ENCODE measurements at regions not wholly inside any gene's neighbourhood (a gene's known extent, or its start where the extent isn't known, plus 50 kb on each side); places are given as distances from the start of the nearest gene placed in this dataset.

- Histone ChIP-seq H3K4me1 (no peaks in the 10 kb centered on the region), H3K27ac (no peak overlapping the region), H3K27me3 (no peaks in the 10 kb centered on the region), H3K4me3 (no peak overlapping the region), H3K36me3 (no peaks in the 10 kb centered on the region), H3K9me3 (no peaks in the 10 kb centered on the region)
- intact Hi-C loops (cut with DNase I; ENCODE audit: low total_unique reads), result no loop called here
- ATAC-seq (no peak), DNase-seq (no peak)
- in situ Hi-C loops (cut with MboI; ENCODE audit: low sequenced_read_pairs in 4 of 4), result no loop called here
- TF ChIP-seq CTCF (IDR thresholded peaks at IDR 0.05 in 4 of 5, conservative IDR thresholded peaks at IDR 0.05 in 1 of 5) (no peak), POLR2A (IDR thresholded peaks at IDR 0.05) (no peak)
Measured at GRCh38 chr7:67805921-67806471, 809.4 kb downstream of the TYW1 start.

GRCh38 chr7:67807826-67808225 lies 811.2 kb downstream of the TYW1 start:
- DNase-seq (no peak), ATAC-seq (no peak)
- no peak for TF ChIP-seq POLR2A (IDR thresholded peaks at IDR 0.05)
- no peak for TF ChIP-seq CTCF (IDR thresholded peaks at IDR 0.05 in 4 of 5, conservative IDR thresholded peaks at IDR 0.05 in 1 of 5)
- no peak overlapping the region for H3K27ac ChIP-seq
- no peaks in the 10 kb centered on the region for H3K4me1 ChIP-seq
- no peaks in the 10 kb centered on the region for H3K36me3 ChIP-seq
- no peak overlapping the region for H3K4me3 ChIP-seq
- no peaks in the 10 kb centered on the region for H3K27me3 ChIP-seq
- in situ Hi-C loops (cut with MboI; ENCODE audit: low sequenced_read_pairs in 4 of 4) (no loop called here), intact Hi-C loops (cut with DNase I; ENCODE audit: low total_unique reads) (no loop called here)
- H3K9me3 ChIP-seq, result no peaks in the 10 kb centered on the region

- in situ Hi-C loops (cut with MboI; ENCODE audit: low sequenced_read_pairs in 4 of 4), result no loop called here
Measured at GRCh38 chr7:67809586-67809985, 813.0 kb downstream of the TYW1 start.

GRCh38 chr7:67813621-67814292 lies 817.1 kb downstream of the TYW1 start:
- TF ChIP-seq CTCF (IDR thresholded peaks at IDR 0.05 in 4 of 5, conservative IDR thresholded peaks at IDR 0.05 in 1 of 5) (no peak), POLR2A (IDR thresholded peaks at IDR 0.05) (no peak)

More at GRCh38 chr7:67809586-67809985, 813.0 kb downstream of the TYW1 start:
- TF ChIP-seq POLR2A (IDR thresholded peaks at IDR 0.05) (no peak), CTCF (IDR thresholded peaks at IDR 0.05 in 4 of 5, conservative IDR thresholded peaks at IDR 0.05 in 1 of 5) (no peak)
- intact Hi-C loops (cut with DNase I; ENCODE audit: low total_unique reads), result no loop called here
- Histone ChIP-seq H3K9me3 (no peaks in the 10 kb centered on the region), H3K27ac (no peak overlapping the region), H3K4me1 (no peaks in the 10 kb centered on the region), H3K27me3 (no peaks in the 10 kb centered on the region), H3K36me3 (no peaks in the 10 kb centered on the region), H3K4me3 (no peak overlapping the region)
- ATAC-seq (no peak), DNase-seq (no peak)

More at GRCh38 chr7:67813621-67814292, 817.1 kb downstream of the TYW1 start:
- intact Hi-C loops (cut with DNase I; ENCODE audit: low total_unique reads), result no loop called here
- in situ Hi-C loops (cut with MboI; ENCODE audit: low sequenced_read_pairs in 4 of 4), result no loop called here
- no peak overlapping the region for H3K4me3 ChIP-seq
- DNase-seq (no peak), ATAC-seq (no peak)
- no peaks in the 10 kb centered on the region for H3K27me3 ChIP-seq
- H3K36me3 ChIP-seq, result no peaks in the 10 kb centered on the region
- H3K27ac ChIP-seq, result no peak overlapping the region
- H3K9me3 ChIP-seq, result no peaks in the 10 kb centered on the region
- H3K4me1 ChIP-seq, result no peaks in the 10 kb centered on the region

Data from gastrocnemius medialis (tissue), 4 donors.